Fibroblast of lung (primary cell): ENCODE measurements at regions not wholly inside any gene's neighbourhood (a gene's known extent, or its start where the extent isn't known, plus 50 kb on each side); places are given as distances from the start of the nearest gene placed in this dataset.

Experiments
- DNase-seq, 2 donors: peaks; one replicate each; pipeline versions ENCODE4 v3.0.0 to v3.0.0-alpha.2; 2010; ENCODE audit warnings: low read depth in 2 of 2
- H2AFZ ChIP-seq: 2 replicates; pipeline ENCODE4 v1.5.1; 2012; ENCODE audit warnings: low read length, control low read depth, inconsistent platforms
- H3K27ac ChIP-seq: 2 replicates; pipeline ENCODE4 v1.5.1; 2011; ENCODE audit warnings: low read length, control low read depth; ENCODE audit not compliant: insufficient read depth
- H3K27me3 ChIP-seq: 2 replicates; pipeline ENCODE4 v1.5.1; 2011; ENCODE audit warnings: mild to moderate bottlenecking, low read length; ENCODE audit not compliant: control insufficient read depth, insufficient read depth
- H3K36me3 ChIP-seq: 2 replicates; pipeline ENCODE4 v1.5.1; 2011; ENCODE audit warnings: low read length; ENCODE audit not compliant: control insufficient read depth, insufficient read depth
- H3K4me1 ChIP-seq: 2 replicates; pipeline ENCODE4 v1.5.1; 2011; ENCODE audit warnings: low read length; ENCODE audit not compliant: control insufficient read depth, insufficient read depth; ENCODE audit errors: extremely low read depth
- H3K4me2 ChIP-seq: 2 replicates; pipeline ENCODE4 v1.5.1; 2011; ENCODE audit warnings: low read length, control low read depth; ENCODE audit not compliant: insufficient read depth; ENCODE audit errors: extremely low read depth
- H3K4me3 ChIP-seq, 4 experiments: fragments of 200-600 bp in 1 of 4; sonication (generic) in 1 of 4; replicated peaks in 1 of 4; 2 replicates each; pipeline ENCODE4 v1.5.1; 2011 to 2016; ENCODE audit warnings: low read length in 4 of 4, low read depth in 3 of 4, mild to moderate bottlenecking in 3 of 4, control low read depth in 2 of 4, inconsistent platforms in 1 of 4, mixed read lengths in 1 of 4; ENCODE audit not compliant: insufficient read depth in 1 of 4; ENCODE audit errors: control extremely low read depth in 1 of 4
- H3K79me2 ChIP-seq: 2 replicates; pipeline ENCODE4 v1.5.1; 2012; ENCODE audit warnings: mild to moderate bottlenecking, low read length, inconsistent platforms; ENCODE audit not compliant: control insufficient read depth, insufficient read depth
- H3K9ac ChIP-seq: 2 replicates; pipeline ENCODE4 v1.5.1; 2011; ENCODE audit warnings: mild to moderate bottlenecking, low read length, control low read depth; ENCODE audit not compliant: insufficient read depth
- H3K9me3 ChIP-seq: 2 replicates; pipeline ENCODE4 v1.5.1; 2012; ENCODE audit warnings: low read depth, low read length; ENCODE audit not compliant: control insufficient read depth, insufficient read depth
- H4K20me1 ChIP-seq: 2 replicates; pipeline ENCODE4 v1.5.1; 2011; ENCODE audit warnings: low read length; ENCODE audit not compliant: control insufficient read depth, insufficient read depth; ENCODE audit errors: extremely low read depth
- EZH2 ChIP-seq: IDR thresholded peaks from 2 replicates; pipeline ENCODE4 v1.5.1; 2012; ENCODE audit warnings: low read length, control low read depth, mild to moderate bottlenecking; ENCODE audit errors: missing control alignments
- TF ChIP-seq, protein P1 (sequence below), 2 donors: IDR thresholded peaks in 1 of 2; conservative IDR thresholded peaks in 1 of 2; 1 replicate in 1 of 2; 2 replicates in 1 of 2; pipeline ENCODE4 v1.5.1; 2011 to 2012; ENCODE audit warnings: low read length in 2 of 2, control low read depth in 1 of 2, inconsistent platforms in 1 of 2, low read depth in 1 of 2, mild to moderate bottlenecking in 1 of 2

GRCh38 chr6:121884620-121885019 is 449.2 kb downstream of the GJA1 start:
- no peak overlapping the region for H3K4me3 ChIP-seq
- DNase-seq = peak in 1 of 2 donors; percentile 24
- no peak overlapping the region for H3K9ac ChIP-seq
- no peaks in the 10 kb centered on the region for H3K36me3 ChIP-seq
- no peaks in the 10 kb centered on the region for H3K79me2 ChIP-seq
- TF ChIP-seq, protein P1, sequence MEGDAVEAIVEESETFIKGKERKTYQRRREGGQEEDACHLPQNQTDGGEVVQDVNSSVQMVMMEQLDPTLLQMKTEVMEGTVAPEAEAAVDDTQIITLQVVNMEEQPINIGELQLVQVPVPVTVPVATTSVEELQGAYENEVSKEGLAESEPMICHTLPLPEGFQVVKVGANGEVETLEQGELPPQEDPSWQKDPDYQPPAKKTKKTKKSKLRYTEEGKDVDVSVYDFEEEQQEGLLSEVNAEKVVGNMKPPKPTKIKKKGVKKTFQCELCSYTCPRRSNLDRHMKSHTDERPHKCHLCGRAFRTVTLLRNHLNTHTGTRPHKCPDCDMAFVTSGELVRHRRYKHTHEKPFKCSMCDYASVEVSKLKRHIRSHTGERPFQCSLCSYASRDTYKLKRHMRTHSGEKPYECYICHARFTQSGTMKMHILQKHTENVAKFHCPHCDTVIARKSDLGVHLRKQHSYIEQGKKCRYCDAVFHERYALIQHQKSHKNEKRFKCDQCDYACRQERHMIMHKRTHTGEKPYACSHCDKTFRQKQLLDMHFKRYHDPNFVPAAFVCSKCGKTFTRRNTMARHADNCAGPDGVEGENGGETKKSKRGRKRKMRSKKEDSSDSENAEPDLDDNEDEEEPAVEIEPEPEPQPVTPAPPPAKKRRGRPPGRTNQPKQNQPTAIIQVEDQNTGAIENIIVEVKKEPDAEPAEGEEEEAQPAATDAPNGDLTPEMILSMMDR (conservative IDR thresholded peaks at IDR 0.05 in 1 of 2, IDR thresholded peaks at IDR 0.05 in 1 of 2; ENCODE audit: low read depth in 1 of 2, low read length in 2 of 2) = no peak
- no peak for TF ChIP-seq EZH2
- no peaks in the 10 kb centered on the region for H3K27me3 ChIP-seq
- H3K4me2 ChIP-seq = no peak overlapping the region
- no peaks in the 10 kb centered on the region for H3K9me3 ChIP-seq
- H3K4me1 ChIP-seq = peaks cover 11% of the 10 kb centered on the region
- H3K27ac ChIP-seq = no peak overlapping the region
- H2AFZ ChIP-seq = no peak overlapping the region
- no peaks in the 10 kb centered on the region for H4K20me1 ChIP-seq

DNA sequence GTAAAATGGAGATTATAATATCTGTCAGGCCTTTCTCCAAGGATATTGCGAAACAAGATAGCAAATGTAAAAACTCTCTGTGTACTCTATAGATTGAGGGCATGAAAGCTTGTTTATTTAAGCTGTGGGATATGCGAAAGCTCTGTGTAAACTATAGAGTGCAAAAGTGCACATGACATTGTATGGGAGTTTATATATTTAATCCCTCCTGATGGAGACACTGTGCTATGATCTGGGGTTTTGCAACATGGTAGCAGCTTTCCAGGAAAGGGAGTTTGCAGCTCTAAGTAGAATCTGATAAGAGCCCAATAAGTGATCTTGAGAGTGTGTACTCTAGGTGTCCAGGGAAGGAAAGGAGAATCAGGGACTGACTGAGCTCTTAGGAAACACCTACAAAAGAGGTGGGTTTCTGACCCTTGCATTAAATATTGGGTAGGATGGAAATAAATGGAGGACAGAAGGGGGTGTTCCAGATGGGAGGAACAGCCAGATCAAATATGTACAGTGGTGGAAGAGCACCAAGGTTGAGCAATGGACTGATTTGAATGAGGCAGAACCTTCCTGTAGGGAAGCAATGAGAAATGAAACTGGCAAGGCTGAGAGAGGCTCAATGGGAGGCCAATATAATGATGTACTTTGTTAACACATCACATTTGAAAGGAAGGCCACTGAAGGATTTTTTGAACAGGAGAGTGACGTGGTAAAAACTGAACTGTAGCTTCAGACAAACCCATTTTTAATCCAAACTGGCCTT is 450.1 kb downstream of the GJA1 start:
- Histone ChIP-seq H4K20me1 (no peaks in the 10 kb centered on the region), H3K27me3 (no peaks in the 10 kb centered on the region), H2AFZ (no peak overlapping the region), H3K36me3 (no peaks in the 10 kb centered on the region), H3K4me1 (peaks cover 11% of the 10 kb centered on the region), H3K79me2 (no peaks in the 10 kb centered on the region), H3K27ac (no peak overlapping the region), H3K4me2 (no peak overlapping the region), H3K4me3 (no peak overlapping the region), H3K9ac (no peak overlapping the region), H3K9me3 (no peaks in the 10 kb centered on the region)
- TF ChIP-seq, protein P1 (conservative IDR thresholded peaks at IDR 0.05 in 1 of 2, IDR thresholded peaks at IDR 0.05 in 1 of 2; ENCODE audit: low read depth in 1 of 2, low read length in 2 of 2) = no peak
- TF ChIP-seq EZH2 = no peak
- DNase-seq = peak in 1 of 2 donors; percentile 93

GRCh38 chr6:121886223-121886830 is 450.9 kb downstream of the GJA1 start:
- no peaks in the 10 kb centered on the region for H3K36me3 ChIP-seq
- H3K9ac ChIP-seq = no peak overlapping the region
- H3K27ac ChIP-seq = no peak overlapping the region
- DNase-seq = peak in 1 of 2 donors; percentile 68
- H3K4me3 ChIP-seq = no peak overlapping the region
- H3K4me1 ChIP-seq = peaks cover 11% of the 10 kb centered on the region
- no peaks in the 10 kb centered on the region for H3K9me3 ChIP-seq
- no peak overlapping the region for H3K4me2 ChIP-seq
- no peak for TF ChIP-seq EZH2
- TF ChIP-seq, protein P1 (conservative IDR thresholded peaks at IDR 0.05 in 1 of 2, IDR thresholded peaks at IDR 0.05 in 1 of 2; ENCODE audit: low read depth in 1 of 2, low read length in 2 of 2) = no peak
- no peak overlapping the region for H2AFZ ChIP-seq
- H3K27me3 ChIP-seq = no peaks in the 10 kb centered on the region
- no peaks in the 10 kb centered on the region for H4K20me1 ChIP-seq
- no peaks in the 10 kb centered on the region for H3K79me2 ChIP-seq
